Esophagus squamous epithelium (tissue), 5 donors: ENCODE measurements at regions not wholly inside any gene's neighbourhood (a gene's known extent, or its start where the extent isn't known, plus 50 kb on each side); places are given as distances from the start of the nearest gene placed in this dataset.

ENCODE experiments used
- DNase-seq: peaks from one replicate; lab custom pipeline; 2025; lab: John Stamatoyannopoulos, UW
- H3K27ac ChIP-seq, 4 donors: fragments of 200-600 bp; sonication (generic); one replicate each; pipeline ENCODE4 v1.5.1; 2016 to 2019; ENCODE audit warnings: mild to moderate bottlenecking in 1 of 4
- H3K27me3 ChIP-seq, 4 donors: fragments of 200-600 bp; sonication (generic); 1 replicate in 3 of 4; 2 replicates in 1 of 4; pipeline versions ENCODE4 v1.5.1 to v1.6.0; 2017 to 2021; ENCODE audit warnings: antibody characterized with exemption in 1 of 4
- H3K36me3 ChIP-seq, 3 donors: fragments of 200-600 bp; sonication (generic); one replicate each; pipeline ENCODE4 v1.5.1; 2016 to 2019
- H3K4me1 ChIP-seq, 3 donors: fragments of 200-600 bp; sonication (generic); one replicate each; pipeline ENCODE4 v1.5.1; 2017 to 2019
- H3K4me3 ChIP-seq, 4 donors: fragments of 200-600 bp; sonication (generic); 1 replicate in 3 of 4; 2 replicates in 1 of 4; pipeline ENCODE4 v1.5.1; 2016 to 2019; ENCODE audit warnings: mild to moderate bottlenecking in 2 of 4, moderate library complexity in 1 of 4
- H3K9me3 ChIP-seq, 3 donors: fragments of 200-600 bp; sonication (generic); one replicate each; pipeline ENCODE4 v1.5.1; 2016 to 2019
- POLR2A ChIP-seq, 4 donors: fragments of 450-650 bp; IDR thresholded peaks; one replicate each; pipeline ENCODE4 v1.6.1; 2017; ENCODE audit warnings: antibody characterized with exemption in 4 of 4, mild to moderate bottlenecking in 4 of 4, moderate library complexity in 3 of 4
- WGBS, 2 donors: methylation state at CpG; one replicate each; pipeline ENCODE4 v1.1.5; 2018; 5-methylcytosine and 5-hydroxymethylcytosine counted together
- intact Hi-C: fragments of 100-400 bp; cut with DNase I; formaldehyde crosslinking; loops from one replicate; pipeline ENCODE4 v1.15.0; 2022
- TF ChIP-seq, protein P1 (sequence below), 6 experiments: fragments of 450-650 bp in 4 of 6; fragments of 200-600 bp in 2 of 6; sonication (generic) in 2 of 6; IDR thresholded peaks; one replicate each; pipeline ENCODE4 v1.5.1; 2016 to 2019; ENCODE audit warnings: antibody characterized with exemption in 6 of 6, mild to moderate bottlenecking in 4 of 6, moderate library complexity in 4 of 6
- donor health status: DM: yes; HTN: yes; CAD: no.

DNA sequence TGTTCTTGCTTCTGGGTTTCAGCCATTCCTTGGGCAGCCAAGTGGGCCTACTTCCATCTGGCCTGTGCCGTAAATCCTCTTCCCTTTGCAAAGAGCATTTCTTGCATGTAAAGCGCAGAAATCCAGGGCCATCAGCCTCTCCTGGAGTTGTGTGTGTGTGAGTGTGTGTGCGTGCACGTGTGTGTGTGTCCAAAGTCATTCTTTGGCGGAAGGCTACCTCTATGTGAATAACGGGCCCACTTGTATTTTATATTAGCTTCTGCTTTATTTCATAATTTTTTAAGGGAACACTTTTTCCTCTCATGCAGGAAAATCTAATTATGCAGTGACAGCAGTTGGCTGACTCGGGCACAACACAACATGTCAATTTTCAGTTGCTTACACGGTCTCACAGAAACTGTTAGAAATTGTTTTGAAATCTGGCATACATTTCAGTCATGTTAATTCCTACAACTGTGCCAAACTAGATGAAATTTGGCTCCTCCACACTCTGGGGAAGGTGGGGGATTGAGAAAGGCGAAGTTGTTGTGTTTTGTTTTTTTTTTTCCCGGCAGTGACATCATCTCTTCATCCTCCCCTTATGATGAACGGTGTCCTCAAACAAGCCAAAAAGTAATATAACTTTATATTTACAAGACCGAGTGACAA is 223.7 kb upstream of the TSHZ2 start:
- 67 to 69% methylated on average over 12 of the region's 12 CpGs for WGBS, 2 donors

DNA sequence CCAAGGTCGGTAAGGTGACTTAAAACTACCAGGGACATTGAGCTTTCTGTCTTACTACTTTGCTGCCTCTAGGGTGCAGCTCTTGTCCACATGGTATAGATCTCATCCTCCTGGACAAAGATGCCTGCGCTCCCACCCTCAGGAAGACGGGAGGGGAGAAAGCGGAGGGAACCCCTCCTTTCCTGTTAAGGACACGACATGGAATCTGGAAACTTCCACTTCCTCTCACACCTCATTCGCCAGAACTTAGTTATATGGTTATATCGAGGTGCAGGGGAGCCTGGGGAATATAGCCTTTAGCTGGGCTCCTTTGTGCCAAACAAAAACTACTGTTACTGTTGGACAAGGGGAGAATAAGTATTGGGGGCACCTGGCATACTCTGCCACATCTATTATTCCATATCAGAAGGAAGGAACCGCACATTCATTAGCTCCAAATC is 224.3 kb upstream of the TSHZ2 start:
- H3K9me3 ChIP-seq: no peaks in the 10 kb centered on the region
- whole genome bisulfite sequencing, 2 donors: 55 to 59% methylated on average over 7 to 8 of the region's 8 CpGs
- no peaks in the 10 kb centered on the region for H3K36me3 ChIP-seq
- TF ChIP-seq POLR2A (IDR thresholded peaks at IDR 0.05): no peak
- TF ChIP-seq, protein P1, sequence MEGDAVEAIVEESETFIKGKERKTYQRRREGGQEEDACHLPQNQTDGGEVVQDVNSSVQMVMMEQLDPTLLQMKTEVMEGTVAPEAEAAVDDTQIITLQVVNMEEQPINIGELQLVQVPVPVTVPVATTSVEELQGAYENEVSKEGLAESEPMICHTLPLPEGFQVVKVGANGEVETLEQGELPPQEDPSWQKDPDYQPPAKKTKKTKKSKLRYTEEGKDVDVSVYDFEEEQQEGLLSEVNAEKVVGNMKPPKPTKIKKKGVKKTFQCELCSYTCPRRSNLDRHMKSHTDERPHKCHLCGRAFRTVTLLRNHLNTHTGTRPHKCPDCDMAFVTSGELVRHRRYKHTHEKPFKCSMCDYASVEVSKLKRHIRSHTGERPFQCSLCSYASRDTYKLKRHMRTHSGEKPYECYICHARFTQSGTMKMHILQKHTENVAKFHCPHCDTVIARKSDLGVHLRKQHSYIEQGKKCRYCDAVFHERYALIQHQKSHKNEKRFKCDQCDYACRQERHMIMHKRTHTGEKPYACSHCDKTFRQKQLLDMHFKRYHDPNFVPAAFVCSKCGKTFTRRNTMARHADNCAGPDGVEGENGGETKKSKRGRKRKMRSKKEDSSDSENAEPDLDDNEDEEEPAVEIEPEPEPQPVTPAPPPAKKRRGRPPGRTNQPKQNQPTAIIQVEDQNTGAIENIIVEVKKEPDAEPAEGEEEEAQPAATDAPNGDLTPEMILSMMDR (IDR thresholded peaks at IDR 0.05): peak in 3 of 6 experiments; percentile 6 to 54 (median 10)
- intact Hi-C loops: no loop called here
- H3K4me3 ChIP-seq: no peak overlapping the region
- H3K27me3 ChIP-seq: peaks cover 0 to 1% (median 0%) of the 10 kb centered on the region in 4 donors
- DNase-seq: no peak
- H3K4me1 ChIP-seq: no peaks in the 10 kb centered on the region
- H3K27ac ChIP-seq: peak overlapping the region in 2 of 4 donors; percentile 37 to 41

More for the DNA sequence above, 223.7 kb upstream of the TSHZ2 start:
- no peaks in the 10 kb centered on the region for H3K9me3 ChIP-seq
- H3K4me1 ChIP-seq: no peaks in the 10 kb centered on the region
- no peak overlapping the region for H3K4me3 ChIP-seq
- H3K36me3 ChIP-seq: no peaks in the 10 kb centered on the region
- DNase-seq: no peak
- TF ChIP-seq, protein P1 (IDR thresholded peaks at IDR 0.05): no peak
- no peak for TF ChIP-seq POLR2A (IDR thresholded peaks at IDR 0.05)
- H3K27me3 ChIP-seq: no peaks in the 10 kb centered on the region
- intact Hi-C loops: no loop called here
- peak overlapping the region in 2 of 4 donors; percentile 41 to 43 for H3K27ac ChIP-seq

DNA sequence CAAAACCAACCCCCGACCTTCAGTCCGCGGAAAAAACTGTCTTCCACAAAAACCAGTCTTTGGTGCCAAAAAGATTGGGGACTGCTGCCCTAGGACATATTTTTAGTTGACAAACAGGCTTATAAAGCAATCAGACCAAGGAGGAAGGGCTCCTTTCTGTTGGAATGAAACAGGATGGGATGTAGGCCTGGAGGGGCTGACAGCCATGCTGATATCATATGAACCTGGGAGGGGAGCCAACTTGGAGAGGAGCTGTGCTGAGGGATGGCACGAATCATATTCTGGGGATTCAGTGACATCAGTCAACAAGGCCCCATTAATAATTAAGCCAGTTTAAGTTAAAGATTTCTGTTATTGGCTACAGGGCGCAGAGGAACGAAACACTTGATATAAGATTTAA is 225.4 kb upstream of the TSHZ2 start:
- H3K4me3 ChIP-seq: no peak overlapping the region
- no peaks in the 10 kb centered on the region for H3K4me1 ChIP-seq
- H3K27ac ChIP-seq: no peak overlapping the region
- TF ChIP-seq, protein P1 (IDR thresholded peaks at IDR 0.05): no peak
- no peak for TF ChIP-seq POLR2A (IDR thresholded peaks at IDR 0.05)
- no peaks in the 10 kb centered on the region for H3K36me3 ChIP-seq
- intact Hi-C loops: no loop called here
- 82 to 83% methylated on average over 6 of the region's 6 CpGs for WGBS, 2 donors
- peaks cover 0 to 4% (median 0%) of the 10 kb centered on the region in 4 donors for H3K27me3 ChIP-seq
- no peaks in the 10 kb centered on the region for H3K9me3 ChIP-seq
- DNase-seq: no peak

DNA sequence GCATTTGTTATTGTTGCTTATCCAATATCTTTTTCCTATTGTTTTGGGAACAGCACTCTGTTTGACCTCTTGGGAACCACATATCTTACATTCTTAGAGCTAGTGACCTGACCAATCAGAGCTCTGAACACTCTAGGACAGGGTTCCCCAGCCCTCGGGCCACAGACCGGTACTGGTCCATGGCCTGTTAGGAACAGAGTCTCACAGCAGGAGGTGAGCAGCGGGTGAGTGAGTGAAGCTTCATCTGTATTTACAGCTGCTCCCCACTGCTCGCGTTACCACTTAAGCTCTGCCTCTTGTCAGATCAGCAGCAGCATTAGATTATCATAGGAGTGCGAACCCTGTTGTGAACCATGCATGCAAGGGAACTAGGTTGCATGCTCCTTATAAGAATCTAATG is 226.0 kb upstream of the TSHZ2 start:
- H3K9me3 ChIP-seq: no peaks in the 10 kb centered on the region
- H3K27me3 ChIP-seq: peaks cover 0 to 4% (median 0%) of the 10 kb centered on the region in 4 donors
- H3K4me3 ChIP-seq: no peak overlapping the region
- no peak overlapping the region for H3K27ac ChIP-seq
- DNase-seq: no peak
- no peaks in the 10 kb centered on the region for H3K4me1 ChIP-seq
- no peak for TF ChIP-seq POLR2A (IDR thresholded peaks at IDR 0.05)
- TF ChIP-seq, protein P1 (IDR thresholded peaks at IDR 0.05): no peak
- WGBS, 2 donors: 81 to 86% methylated on average over 6 of the region's 6 CpGs
- H3K36me3 ChIP-seq: no peaks in the 10 kb centered on the region
- intact Hi-C loops: no loop called here

DNA sequence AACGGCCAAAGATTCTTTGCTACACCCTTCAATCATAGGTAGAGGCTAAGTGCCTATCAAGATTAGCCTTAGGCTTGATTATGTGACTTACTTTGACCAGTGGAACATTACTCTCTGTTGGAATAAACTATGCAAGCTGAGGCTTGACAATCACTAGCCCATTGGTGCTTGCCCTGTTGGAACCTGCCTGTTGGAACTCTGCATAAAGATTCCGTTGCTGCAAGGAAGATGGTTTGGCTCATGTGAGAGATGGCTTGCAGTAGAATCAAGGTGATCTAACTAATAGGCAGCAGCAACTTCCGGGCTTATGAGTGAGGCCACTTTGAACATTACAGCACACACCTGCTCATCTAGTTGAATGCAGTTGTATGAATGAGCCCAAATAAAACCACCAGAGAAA is 227.7 kb upstream of the TSHZ2 start:
- H3K4me1 ChIP-seq: no peaks in the 10 kb centered on the region
- H3K36me3 ChIP-seq: no peaks in the 10 kb centered on the region
- H3K4me3 ChIP-seq: no peak overlapping the region
- DNase-seq: no peak
- no peaks in the 10 kb centered on the region for H3K9me3 ChIP-seq
- TF ChIP-seq, protein P1 (IDR thresholded peaks at IDR 0.05): no peak
- TF ChIP-seq POLR2A (IDR thresholded peaks at IDR 0.05): no peak
- H3K27ac ChIP-seq: no peak overlapping the region
- WGBS, 2 donors: 33 to 42% methylated on average over 3 of the region's 3 CpGs
- peaks cover 0 to 4% (median 0%) of the 10 kb centered on the region in 4 donors for H3K27me3 ChIP-seq
- intact Hi-C loops: no loop called here
